ENCODE measurements at regions not wholly inside any gene's neighbourhood (a gene's known extent, or its start where the extent isn't known, plus 50 kb on each side); places are given as distances from the start of the nearest gene placed in this dataset.

GRCh38 chr5:3075309-3075708, 323.8 kb upstream of the IRX2 start:
- Histone ChIP-seq H3K4me1 (no peaks in the 10 kb centered on the region), H3K4me3 (no peak overlapping the region), H3K36me3 (no peaks in the 10 kb centered on the region), H3K9me3 (no peaks in the 10 kb centered on the region), H3K27ac (no peak overlapping the region), H3K27me3 (no peaks in the 10 kb centered on the region)
- no peak for DNase-seq
- no peak for TF ChIP-seq EP300 (IDR thresholded peaks at IDR 0.05; ENCODE audit: low read depth)
- TF ChIP-seq POLR2A (IDR thresholded peaks at IDR 0.05): no peak
- no peak for TF ChIP-seq CTCF (IDR thresholded peaks at IDR 0.05)
- TF ChIP-seq POLR2AphosphoS5 (IDR thresholded peaks at IDR 0.05): no peak
- intact Hi-C loops (cut with DNase I; ENCODE audit: low total_unique reads): no loop called here
- 77% methylated on average over 2 of the region's 2 CpGs; no CpG with 5 or more reads in 1 of the 2 donors for WGBS, 2 donors (ENCODE audit: low coverage in 1 of 2)
- in situ Hi-C loops (cut with MboI; ENCODE audit: low pct_ligation_motif_present in 1 of 4, low pct_unique_long_range_greater_than_20kb in 1 of 4, low sequenced_read_pairs in 3 of 4): no loop called here

GRCh38 chr5:3068401-3068800, 316.9 kb upstream of the IRX2 start:
- in situ Hi-C loops (cut with MboI; ENCODE audit: low pct_ligation_motif_present in 1 of 4, low pct_unique_long_range_greater_than_20kb in 1 of 4, low sequenced_read_pairs in 3 of 4): no loop called here
- intact Hi-C loops (cut with DNase I; ENCODE audit: low total_unique reads): no loop called here
- Histone ChIP-seq H3K36me3 (no peaks in the 10 kb centered on the region), H3K9me3 (no peaks in the 10 kb centered on the region), H3K27me3 (no peaks in the 10 kb centered on the region), H3K27ac (no peak overlapping the region), H3K4me1 (no peaks in the 10 kb centered on the region), H3K4me3 (no peak overlapping the region)
- TF ChIP-seq POLR2AphosphoS5 (IDR thresholded peaks at IDR 0.05) (no peak), CTCF (IDR thresholded peaks at IDR 0.05) (no peak), EP300 (IDR thresholded peaks at IDR 0.05; ENCODE audit: low read depth) (no peak), POLR2A (IDR thresholded peaks at IDR 0.05) (no peak)
- DNase-seq: no peak
- WGBS, 2 donors (ENCODE audit: low coverage in 1 of 2): 39 to 42% methylated on average over 5 of the region's 5 CpGs

- H3K4me3 ChIP-seq: no peak overlapping the region
- no peak overlapping the region for H3K27ac ChIP-seq
- intact Hi-C loops (cut with DNase I; ENCODE audit: low total_unique reads) (no loop called here), in situ Hi-C loops (cut with MboI; ENCODE audit: low pct_ligation_motif_present in 1 of 4, low pct_unique_long_range_greater_than_20kb in 1 of 4, low sequenced_read_pairs in 3 of 4) (no loop called here)
- no peaks in the 10 kb centered on the region for H3K27me3 ChIP-seq
- 81 to 88% methylated on average over 2 of the region's 2 CpGs for WGBS, 2 donors (ENCODE audit: low coverage in 1 of 2)
- DNase-seq: no peak
- no peaks in the 10 kb centered on the region for H3K9me3 ChIP-seq
- H3K36me3 ChIP-seq: no peaks in the 10 kb centered on the region
- no peak for TF ChIP-seq EP300 (IDR thresholded peaks at IDR 0.05; ENCODE audit: low read depth)
- H3K4me1 ChIP-seq: no peaks in the 10 kb centered on the region
Measured at GRCh38 chr5:3060283-3060682, 308.8 kb upstream of the IRX2 start.

GRCh38 chr5:3059488-3059887, 308.0 kb upstream of the IRX2 start:
- intact Hi-C loops (cut with DNase I; ENCODE audit: low total_unique reads) (no loop called here), in situ Hi-C loops (cut with MboI; ENCODE audit: low pct_ligation_motif_present in 1 of 4, low pct_unique_long_range_greater_than_20kb in 1 of 4, low sequenced_read_pairs in 3 of 4) (no loop called here)
- Histone ChIP-seq H3K9me3 (no peaks in the 10 kb centered on the region), H3K27ac (no peak overlapping the region), H3K36me3 (no peaks in the 10 kb centered on the region), H3K4me3 (no peak overlapping the region), H3K27me3 (no peaks in the 10 kb centered on the region), H3K4me1 (no peaks in the 10 kb centered on the region)
- no peak for DNase-seq
- no peak for TF ChIP-seq EP300 (IDR thresholded peaks at IDR 0.05; ENCODE audit: low read depth)
- 59 to 90% methylated on average over 2 to 9 of the region's 9 CpGs for WGBS, 2 donors (ENCODE audit: low coverage in 1 of 2)

- no peaks in the 10 kb centered on the region for H3K27me3 ChIP-seq
- H3K36me3 ChIP-seq: no peaks in the 10 kb centered on the region
- no peaks in the 10 kb centered on the region for H3K9me3 ChIP-seq
- H3K4me1 ChIP-seq: no peaks in the 10 kb centered on the region
- no peak for DNase-seq
- in situ Hi-C loops (cut with MboI; ENCODE audit: low pct_ligation_motif_present in 1 of 4, low pct_unique_long_range_greater_than_20kb in 1 of 4, low sequenced_read_pairs in 3 of 4): no loop called here
- H3K4me3 ChIP-seq: no peak overlapping the region
- TF ChIP-seq EP300 (IDR thresholded peaks at IDR 0.05; ENCODE audit: low read depth) (no peak), POLR2AphosphoS5 (IDR thresholded peaks at IDR 0.05) (no peak), POLR2A (IDR thresholded peaks at IDR 0.05) (no peak), CTCF (IDR thresholded peaks at IDR 0.05) (no peak)
- intact Hi-C loops (cut with DNase I; ENCODE audit: low total_unique reads): no loop called here
- no peak overlapping the region for H3K27ac ChIP-seq
- 71 to 75% methylated on average over 1 to 17 of the region's 17 CpGs for WGBS, 2 donors (ENCODE audit: low coverage in 1 of 2)
Measured at GRCh38 chr5:3058942-3059341, 307.5 kb upstream of the IRX2 start.

All from transverse colon (tissue), 4 donors.